IPS DF 6.9 (cell line): ENCODE measurements at regions not wholly inside any gene's neighbourhood (a gene's known extent, or its start where the extent isn't known, plus 50 kb on each side); places are given as distances from the start of the nearest gene placed in this dataset.

ENCODE experiments used
- DNase-seq: peaks from one replicate; pipeline ENCODE4 v3.0.0-alpha.2; 2013; ENCODE audit warnings: low read depth, low spot score
- H3K27ac ChIP-seq: one replicate; pipeline ENCODE4 v1.5.1; 2013; ENCODE audit warnings: low read length, control low read depth
- H3K27me3 ChIP-seq: 2 replicates; pipeline ENCODE4 v1.6.1; 2013; ENCODE audit warnings: mild to moderate bottlenecking, low read length; ENCODE audit not compliant: control insufficient read depth, insufficient read depth
- H3K36me3 ChIP-seq: 2 replicates; pipeline ENCODE4 v1.6.1; 2013; ENCODE audit warnings: low read length; ENCODE audit not compliant: control insufficient read depth, insufficient read depth
- H3K4me1 ChIP-seq: 2 replicates; pipeline ENCODE4 v1.6.1; 2013; ENCODE audit warnings: low read length; ENCODE audit not compliant: control insufficient read depth, insufficient read depth
- H3K4me3 ChIP-seq: 2 replicates; pipeline ENCODE4 v1.5.1; 2013; ENCODE audit warnings: mild to moderate bottlenecking, low read length
- H3K9me3 ChIP-seq: 2 replicates; pipeline ENCODE4 v1.6.1; 2013; ENCODE audit warnings: low read length, inconsistent platforms; ENCODE audit not compliant: control insufficient read depth, insufficient read depth
- WGBS: extraction: QIAGEN DNeasy Blood & Tissue Kit; methylation state at CpG from one replicate; pipeline ENCODE4 v1.1.7; 2013; ENCODE audit warnings: mixed read lengths, missing lambda C conversion rate; ENCODE audit not compliant: insufficient read length, insufficient coverage; 5-methylcytosine and 5-hydroxymethylcytosine counted together

- no peak for DNase-seq
- H3K36me3 ChIP-seq, result no peaks in the 10 kb centered on the region
- H3K4me3 ChIP-seq, result no peak overlapping the region
- WGBS, result no CpG with 5 or more reads among the region's 5 CpGs
- no peak overlapping the region for H3K27ac ChIP-seq
- no peaks in the 10 kb centered on the region for H3K27me3 ChIP-seq
- no peaks in the 10 kb centered on the region for H3K9me3 ChIP-seq
- no peaks in the 10 kb centered on the region for H3K4me1 ChIP-seq
Measured at GRCh38 chr13:44017756-44018309, 138.1 kb downstream of the LACC1 start.

- Histone ChIP-seq H3K27ac (no peak overlapping the region), H3K27me3 (no peaks in the 10 kb centered on the region), H3K9me3 (no peaks in the 10 kb centered on the region), H3K36me3 (no peaks in the 10 kb centered on the region), H3K4me1 (no peaks in the 10 kb centered on the region), H3K4me3 (no peak overlapping the region)
- no CpG with 5 or more reads among the region's 4 CpGs for WGBS
- no peak for DNase-seq
Measured at GRCh38 chr13:44019651-44020050, 139.9 kb downstream of the LACC1 start.

GRCh38 chr13:44021422-44021821 lies 141.7 kb downstream of the LACC1 start:
- H3K27ac ChIP-seq, result no peak overlapping the region
- no peaks in the 10 kb centered on the region for H3K27me3 ChIP-seq
- no peaks in the 10 kb centered on the region for H3K36me3 ChIP-seq
- H3K4me3 ChIP-seq, result no peak overlapping the region
- no peak for DNase-seq
- H3K4me1 ChIP-seq, result no peaks in the 10 kb centered on the region
- WGBS, result no CpG with 5 or more reads among the region's 3 CpGs
- H3K9me3 ChIP-seq, result no peaks in the 10 kb centered on the region

GRCh38 chr13:44022196-44022595 lies 142.5 kb downstream of the LACC1 start:
- H3K27ac ChIP-seq, result no peak overlapping the region
- no CpG with 5 or more reads among the region's 2 CpGs for WGBS
- no peaks in the 10 kb centered on the region for H3K27me3 ChIP-seq
- H3K9me3 ChIP-seq, result no peaks in the 10 kb centered on the region
- no peaks in the 10 kb centered on the region for H3K36me3 ChIP-seq
- DNase-seq, result no peak
- no peak overlapping the region for H3K4me3 ChIP-seq
- H3K4me1 ChIP-seq, result no peaks in the 10 kb centered on the region

GRCh38 chr13:44024167-44024845 lies 144.6 kb downstream of the LACC1 start:
- Histone ChIP-seq H3K4me1 (no peaks in the 10 kb centered on the region), H3K4me3 (no peak overlapping the region), H3K9me3 (no peaks in the 10 kb centered on the region), H3K27ac (no peak overlapping the region), H3K36me3 (no peaks in the 10 kb centered on the region), H3K27me3 (no peaks in the 10 kb centered on the region)
- DNase-seq, result no peak
- WGBS, result no CpG with 5 or more reads among the region's 5 CpGs

GRCh38 chr13:44024846-44025195 lies 145.1 kb downstream of the LACC1 start:
- H3K36me3 ChIP-seq, result no peaks in the 10 kb centered on the region
- no peak overlapping the region for H3K27ac ChIP-seq
- WGBS, result no CpG with 5 or more reads among the region's 4 CpGs
- H3K27me3 ChIP-seq, result no peaks in the 10 kb centered on the region
- DNase-seq, result no peak
- H3K4me3 ChIP-seq, result no peak overlapping the region
- H3K9me3 ChIP-seq, result no peaks in the 10 kb centered on the region
- no peaks in the 10 kb centered on the region for H3K4me1 ChIP-seq

- H3K4me1 ChIP-seq, result no peaks in the 10 kb centered on the region
- no peaks in the 10 kb centered on the region for H3K36me3 ChIP-seq
- WGBS, result 100% methylated on average over 2 of the region's 4 CpGs
- H3K4me3 ChIP-seq, result no peak overlapping the region
- DNase-seq, result no peak
- H3K27me3 ChIP-seq, result no peaks in the 10 kb centered on the region
- H3K9me3 ChIP-seq, result no peaks in the 10 kb centered on the region
- no peak overlapping the region for H3K27ac ChIP-seq
Measured at GRCh38 chr13:44026194-44026593, 146.5 kb downstream of the LACC1 start.

- no peaks in the 10 kb centered on the region for H3K27me3 ChIP-seq
Measured at GRCh38 chr13:44028734-44029133, 149.0 kb downstream of the LACC1 start.

GRCh38 chr13:44030615-44031014 lies 150.9 kb downstream of the LACC1 start:
- no peak for DNase-seq
- no CpG with 5 or more reads among the region's 3 CpGs for WGBS

More at GRCh38 chr13:44028734-44029133, 149.0 kb downstream of the LACC1 start:
- no peak for DNase-seq
- no peaks in the 10 kb centered on the region for H3K36me3 ChIP-seq
- no CpG with 5 or more reads among the region's 3 CpGs for WGBS
- H3K27ac ChIP-seq, result no peak overlapping the region
- no peaks in the 10 kb centered on the region; the same call in 1 of the 2 replicates for H3K4me1 ChIP-seq
- no peaks in the 10 kb centered on the region for H3K9me3 ChIP-seq
- H3K4me3 ChIP-seq, result no peak overlapping the region

GRCh38 chr13:44031555-44031954 lies 151.9 kb downstream of the LACC1 start:
- H3K27ac ChIP-seq, result no peak overlapping the region
- H3K4me1 ChIP-seq, result no peaks in the 10 kb centered on the region; the same call in 1 of the 2 replicates
- H3K9me3 ChIP-seq, result no peaks in the 10 kb centered on the region
- no CpG with 5 or more reads among the region's 2 CpGs for WGBS
- H3K27me3 ChIP-seq, result no peaks in the 10 kb centered on the region
- no peak overlapping the region for H3K4me3 ChIP-seq
- no peaks in the 10 kb centered on the region for H3K36me3 ChIP-seq
- DNase-seq, result no peak

More at GRCh38 chr13:44030615-44031014, 150.9 kb downstream of the LACC1 start:
- H3K27me3 ChIP-seq, result no peaks in the 10 kb centered on the region
- H3K4me1 ChIP-seq, result no peaks in the 10 kb centered on the region; the same call in 1 of the 2 replicates
- H3K36me3 ChIP-seq, result no peaks in the 10 kb centered on the region
- H3K27ac ChIP-seq, result no peak overlapping the region
- H3K4me3 ChIP-seq, result no peak overlapping the region
- no peaks in the 10 kb centered on the region for H3K9me3 ChIP-seq

- Histone ChIP-seq H3K36me3 (no peaks in the 10 kb centered on the region), H3K9me3 (no peaks in the 10 kb centered on the region), H3K27ac (no peak overlapping the region), H3K27me3 (no peaks in the 10 kb centered on the region), H3K4me3 (no peak overlapping the region), H3K4me1 (no peaks in the 10 kb centered on the region; the same call in 1 of the 2 replicates)
- WGBS, result no CpG with 5 or more reads among the region's 3 CpGs
- no peak for DNase-seq
Measured at GRCh38 chr13:44032802-44033201, 153.1 kb downstream of the LACC1 start.
